Hepatocyte (in vitro differentiated cells): ENCODE measurements at regions not wholly inside any gene's neighbourhood (a gene's known extent, or its start where the extent isn't known, plus 50 kb on each side); places are given as distances from the start of the nearest gene placed in this dataset.

Experiments
- DNase-seq: peaks from one replicate; pipeline ENCODE4 v3.0.0-alpha.2; 2016; ENCODE audit warnings: low spot score
- H2AFZ ChIP-seq: fragments of 200-600 bp; sonication (generic); 2 replicates; pipeline ENCODE4 v1.6.0; 2016; ENCODE audit warnings: antibody characterized with exemption, mild to moderate bottlenecking
- H3K27ac ChIP-seq: fragments of 200-600 bp; sonication (generic); 2 replicates; pipeline ENCODE4 v1.5.1; 2016; ENCODE audit warnings: mild to moderate bottlenecking
- H3K27me3 ChIP-seq: fragments of 200-600 bp; sonication (generic); 2 replicates; pipeline ENCODE4 v1.6.1; 2016
- H3K36me3 ChIP-seq: fragments of 200-600 bp; sonication (generic); replicated peaks from 2 replicates; pipeline ENCODE4 v1.5.1; 2016; ENCODE audit warnings: low read depth; ENCODE audit not compliant: insufficient read depth
- H3K4me1 ChIP-seq: fragments of 200-600 bp; sonication (generic); 2 replicates; pipeline ENCODE4 v1.5.1; 2016; ENCODE audit warnings: mild to moderate bottlenecking, moderate library complexity; ENCODE audit not compliant: insufficient read depth
- H3K4me2 ChIP-seq: fragments of 200-600 bp; sonication (generic); 2 replicates; pipeline ENCODE4 v1.6.0; 2016
- H3K4me3 ChIP-seq: fragments of 200-600 bp; sonication (generic); 2 replicates; pipeline ENCODE4 v1.5.1; 2016; ENCODE audit warnings: mild to moderate bottlenecking
- H3K79me2 ChIP-seq: fragments of 200-600 bp; sonication (generic); 2 replicates; pipeline ENCODE4 v1.6.0; 2017; ENCODE audit warnings: mild to moderate bottlenecking
- H3K9me2 ChIP-seq: fragments of 200-600 bp; sonication (generic); replicated peaks from 2 replicates; pipeline ENCODE4 v1.6.0; 2017; ENCODE audit warnings: mild to moderate bottlenecking; ENCODE audit not compliant: insufficient read depth
- H3K9me3 ChIP-seq: fragments of 200-600 bp; sonication (generic); 2 replicates; pipeline ENCODE4 v1.5.1; 2016; ENCODE audit warnings: low read depth, mild to moderate bottlenecking
- H4K20me1 ChIP-seq: fragments of 200-600 bp; sonication (generic); 2 replicates; pipeline ENCODE4 v1.6.0; 2016; ENCODE audit warnings: mild to moderate bottlenecking; ENCODE audit not compliant: insufficient read depth, poor library complexity, severe bottlenecking
- CTCF ChIP-seq: fragments of 200-600 bp; sonication (generic); IDR thresholded peaks from 2 replicates; pipeline ENCODE4 v1.5.1; 2016; ENCODE audit warnings: antibody characterized with exemption, mild to moderate bottlenecking; ENCODE audit not compliant: poor library complexity
- EZH2 ChIP-seq: fragments of 200-600 bp; sonication (generic); IDR thresholded peaks from 2 replicates; pipeline ENCODE4 v1.6.1; 2016; ENCODE audit warnings: antibody characterized with exemption, mild to moderate bottlenecking, borderline replicate concordance
- EZH2phosphoT487 ChIP-seq: fragments of 200-600 bp; sonication (generic); IDR thresholded peaks from one replicate; pipeline ENCODE4 v1.6.1; 2018; ENCODE audit warnings: antibody characterized with exemption, mild to moderate bottlenecking, low read depth, moderate library complexity; ENCODE audit not compliant: unreplicated experiment, severe bottlenecking
- WGBS: methylation state at CpG from one replicate; pipeline ENCODE4 v1.1.6; 2016; ENCODE audit warnings: low lambda C conversion rate; ENCODE audit errors: missing lambda C conversion rate; 5-methylcytosine and 5-hydroxymethylcytosine counted together

- TF ChIP-seq EZH2 (no peak), EZH2phosphoT487 (no peak), CTCF (no peak)
- H3K4me1 ChIP-seq, result no peaks in the 10 kb centered on the region
- no peaks in the 10 kb centered on the region for H3K9me3 ChIP-seq
- no peak overlapping the region for H2AFZ ChIP-seq
- H3K27ac ChIP-seq, result no peak overlapping the region
- H3K79me2 ChIP-seq, result no peaks in the 10 kb centered on the region
- no peak overlapping the region for H3K4me3 ChIP-seq
- H3K4me2 ChIP-seq, result no peak overlapping the region
- DNase-seq, result no peak
- H4K20me1 ChIP-seq, result no peaks in the 10 kb centered on the region
- no peaks in the 10 kb centered on the region for H3K9me2 ChIP-seq
- 63% methylated on average over 7 of the region's 7 CpGs for WGBS
- no peaks in the 10 kb centered on the region for H3K36me3 ChIP-seq
- no peaks in the 10 kb centered on the region for H3K27me3 ChIP-seq
Measured at GRCh38 chr15:35998663-35999602, 453.0 kb upstream of the DPH6 start.

DNA sequence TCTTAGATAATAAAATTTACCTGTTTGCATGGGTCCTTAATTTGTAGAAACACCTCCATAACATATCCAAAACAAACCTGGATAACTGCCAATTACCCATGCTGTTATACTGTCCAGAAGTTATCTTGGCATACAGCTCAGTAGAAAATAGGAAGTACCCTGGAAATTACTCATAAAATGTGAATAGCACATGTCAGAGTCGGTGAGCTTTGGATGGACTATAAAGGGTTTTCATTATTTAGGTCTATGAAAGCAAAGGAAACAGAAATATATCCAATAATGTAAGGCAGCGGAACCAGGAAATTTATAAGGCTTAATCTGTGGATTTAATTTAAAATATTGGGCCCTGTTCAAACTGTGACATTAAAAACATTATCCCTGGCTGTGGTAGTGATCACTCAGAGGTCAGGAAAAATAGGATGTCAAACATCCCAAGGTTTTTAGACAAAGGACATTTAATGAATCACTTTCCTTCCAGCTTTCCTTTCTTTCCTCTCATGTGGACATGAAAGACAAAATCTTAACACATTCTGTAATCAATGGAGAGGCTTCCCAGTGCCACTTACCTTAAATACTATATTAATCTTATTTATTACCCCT lies 459.0 kb upstream of the DPH6 start:
- WGBS, result 91% methylated on average over 2 of the region's 2 CpGs
- no peak for DNase-seq
- Histone ChIP-seq H4K20me1 (no peaks in the 10 kb centered on the region), H3K9me3 (peaks cover 5% of the 10 kb centered on the region), H3K27me3 (no peaks in the 10 kb centered on the region), H2AFZ (no peak overlapping the region), H3K79me2 (no peaks in the 10 kb centered on the region), H3K27ac (no peak overlapping the region), H3K4me1 (no peaks in the 10 kb centered on the region), H3K9me2 (no peaks in the 10 kb centered on the region), H3K4me2 (no peak overlapping the region), H3K4me3 (no peak overlapping the region), H3K36me3 (no peaks in the 10 kb centered on the region)
- no peak for TF ChIP-seq EZH2
- TF ChIP-seq EZH2phosphoT487, result no peak
- no peak for TF ChIP-seq CTCF

DNA sequence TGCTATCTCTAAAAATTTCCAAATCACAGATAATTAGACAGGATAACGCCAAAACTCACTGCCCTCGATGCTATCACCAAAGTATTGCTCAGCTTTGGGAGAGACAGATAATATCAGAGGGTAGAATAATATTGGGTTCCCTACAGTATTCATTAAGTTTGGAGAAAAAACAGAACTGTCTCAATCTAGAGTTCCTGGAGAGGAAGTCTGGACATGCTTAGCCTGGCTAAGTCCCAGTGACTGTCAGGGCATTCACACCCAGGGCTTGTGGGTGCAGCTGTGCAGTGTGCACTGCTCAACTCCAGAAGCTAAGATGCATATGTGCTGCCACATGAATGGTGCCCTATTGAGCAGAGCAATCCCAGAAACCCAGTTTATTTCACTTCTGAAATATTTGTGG lies 459.6 kb upstream of the DPH6 start:
- Histone ChIP-seq H3K4me3 (no peak overlapping the region), H3K36me3 (no peaks in the 10 kb centered on the region), H4K20me1 (no peaks in the 10 kb centered on the region), H3K27ac (no peak overlapping the region), H3K27me3 (no peaks in the 10 kb centered on the region), H2AFZ (no peak overlapping the region), H3K9me2 (no peaks in the 10 kb centered on the region), H3K79me2 (no peaks in the 10 kb centered on the region), H3K4me2 (no peak overlapping the region), H3K9me3 (peaks cover 5% of the 10 kb centered on the region), H3K4me1 (no peaks in the 10 kb centered on the region)
- 62% methylated on average over 2 of the region's 2 CpGs for WGBS
- no peak for TF ChIP-seq CTCF
- no peak for DNase-seq
